Upper lobe of right lung (tissue), 1 donor: ENCODE measurements at regions not wholly inside any gene's neighbourhood (a gene's known extent, or its start where the extent isn't known, plus 50 kb on each side); places are given as distances from the start of the nearest gene placed in this dataset.

Source experiments
- ATAC-seq: fragments of 200-7000 bp; cut with Tn5 transposase; one replicate; pipeline ENCODE4 v1.9.1; 2020; ENCODE audit warnings: mild to moderate bottlenecking, moderate library complexity
- DNase-seq: peaks from one replicate; pipeline ENCODE4 v3.0.0-alpha.2; 2020
- H3K27ac ChIP-seq: fragments of 200-600 bp; one replicate; pipeline ENCODE4 v1.8.0; 2022
- H3K27me3 ChIP-seq: fragments of 200-600 bp; one replicate; pipeline ENCODE4 v1.8.0; 2022; ENCODE audit warnings: mild to moderate bottlenecking
- H3K36me3 ChIP-seq: fragments of 200-600 bp; one replicate; pipeline ENCODE4 v1.8.0; 2022
- H3K4me1 ChIP-seq: fragments of 200-600 bp; one replicate; pipeline ENCODE4 v1.8.0; 2022
- H3K4me3 ChIP-seq: fragments of 200-600 bp; one replicate; pipeline ENCODE4 v1.8.0; 2022; ENCODE audit warnings: mild to moderate bottlenecking
- H3K9me3 ChIP-seq: fragments of 200-600 bp; one replicate; pipeline ENCODE4 v1.8.0; 2022
- intact Hi-C: fragments of 100-400 bp; cut with DNase I; formaldehyde crosslinking; loops from one replicate; pipeline ENCODE4 v1.11.0; 2022
- TF ChIP-seq, protein P1 (sequence below): fragments of 200-600 bp; IDR thresholded peaks from one replicate; pipeline ENCODE4 v1.8.0; 2022; ENCODE audit warnings: antibody characterized with exemption
- donor health status: DM: no; HTN: yes; CAD: no; lungs with severe emphysema.

DNA sequence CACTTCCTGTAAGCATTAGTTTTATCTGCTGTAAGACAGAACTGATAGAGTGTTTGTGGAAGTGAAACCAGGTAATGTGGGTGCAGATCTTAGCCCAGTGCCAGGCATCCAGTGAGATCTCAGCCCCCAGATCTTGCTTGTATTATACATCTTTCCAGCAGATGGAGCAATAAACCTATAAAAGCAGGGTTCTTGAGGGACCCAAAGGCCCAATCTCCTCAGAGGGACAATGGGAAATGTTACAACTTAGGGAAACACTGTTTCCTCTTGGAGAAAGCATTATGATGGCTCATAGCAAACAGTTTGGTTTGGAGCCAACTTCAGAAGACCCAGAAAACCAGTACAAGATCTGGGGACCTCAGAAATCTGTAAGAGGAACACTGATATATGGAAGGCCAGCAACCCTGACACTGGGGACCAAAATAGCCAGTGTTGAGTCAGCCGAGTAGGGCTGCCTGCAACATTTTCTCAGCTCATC is 206.3 kb downstream of the SLC7A11 start:
- no peaks in the 10 kb centered on the region for H3K9me3 ChIP-seq
- TF ChIP-seq, protein P1, sequence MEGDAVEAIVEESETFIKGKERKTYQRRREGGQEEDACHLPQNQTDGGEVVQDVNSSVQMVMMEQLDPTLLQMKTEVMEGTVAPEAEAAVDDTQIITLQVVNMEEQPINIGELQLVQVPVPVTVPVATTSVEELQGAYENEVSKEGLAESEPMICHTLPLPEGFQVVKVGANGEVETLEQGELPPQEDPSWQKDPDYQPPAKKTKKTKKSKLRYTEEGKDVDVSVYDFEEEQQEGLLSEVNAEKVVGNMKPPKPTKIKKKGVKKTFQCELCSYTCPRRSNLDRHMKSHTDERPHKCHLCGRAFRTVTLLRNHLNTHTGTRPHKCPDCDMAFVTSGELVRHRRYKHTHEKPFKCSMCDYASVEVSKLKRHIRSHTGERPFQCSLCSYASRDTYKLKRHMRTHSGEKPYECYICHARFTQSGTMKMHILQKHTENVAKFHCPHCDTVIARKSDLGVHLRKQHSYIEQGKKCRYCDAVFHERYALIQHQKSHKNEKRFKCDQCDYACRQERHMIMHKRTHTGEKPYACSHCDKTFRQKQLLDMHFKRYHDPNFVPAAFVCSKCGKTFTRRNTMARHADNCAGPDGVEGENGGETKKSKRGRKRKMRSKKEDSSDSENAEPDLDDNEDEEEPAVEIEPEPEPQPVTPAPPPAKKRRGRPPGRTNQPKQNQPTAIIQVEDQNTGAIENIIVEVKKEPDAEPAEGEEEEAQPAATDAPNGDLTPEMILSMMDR: peak; percentile 63
- no peak overlapping the region for H3K27ac ChIP-seq
- H3K4me1 ChIP-seq: no peaks in the 10 kb centered on the region
- DNase-seq (no peak), ATAC-seq (peak; percentile 91)
- H3K27me3 ChIP-seq: no peaks in the 10 kb centered on the region
- intact Hi-C loops: no loop called here
- no peaks in the 10 kb centered on the region for H3K36me3 ChIP-seq
- no peak overlapping the region for H3K4me3 ChIP-seq

DNA sequence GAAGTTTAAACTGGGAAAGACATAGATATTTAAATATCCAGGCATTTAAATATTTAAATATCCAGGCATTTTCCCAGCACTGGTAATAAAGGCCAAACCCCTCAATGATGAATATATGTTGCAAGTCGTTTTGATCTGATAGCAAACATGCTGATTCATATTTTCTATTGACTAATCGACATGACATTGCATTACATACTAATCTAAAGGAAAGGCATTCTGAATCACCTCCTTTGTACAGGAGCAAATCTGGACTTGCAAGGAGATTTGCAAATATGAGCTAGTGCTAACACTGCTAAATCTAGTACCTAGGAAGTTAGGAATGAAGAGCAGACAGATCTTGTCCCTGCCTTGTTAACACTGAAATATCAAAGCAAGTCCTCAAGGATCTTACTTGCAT is 207.3 kb downstream of the SLC7A11 start:
- ATAC-seq (no peak), DNase-seq (no peak)
- Histone ChIP-seq H3K4me1 (no peaks in the 10 kb centered on the region), H3K4me3 (no peak overlapping the region), H3K27ac (no peak overlapping the region), H3K27me3 (no peaks in the 10 kb centered on the region), H3K36me3 (no peaks in the 10 kb centered on the region), H3K9me3 (no peaks in the 10 kb centered on the region)
- intact Hi-C loops: no loop called here
- TF ChIP-seq, protein P1: no peak

DNA sequence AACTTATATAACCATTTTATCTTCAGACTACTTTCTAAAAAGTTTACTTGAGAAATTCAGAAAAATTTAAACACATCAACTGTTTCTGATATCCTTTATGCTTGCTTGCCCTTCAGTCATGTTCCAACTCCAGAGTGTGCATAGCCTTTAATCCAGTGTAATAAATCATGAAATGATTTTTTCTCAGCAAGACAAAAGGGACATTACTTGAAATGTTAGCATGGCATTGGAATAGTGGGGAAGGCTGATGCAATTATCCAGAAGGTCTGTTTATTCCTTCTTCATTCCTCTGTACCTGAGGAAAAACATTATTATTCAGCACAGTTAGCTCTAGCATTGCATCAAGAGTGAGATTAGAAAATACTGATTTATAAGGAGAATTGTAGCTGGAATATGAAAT is 209.9 kb downstream of the SLC7A11 start:
- intact Hi-C loops: no loop called here
- H3K4me1 ChIP-seq: no peaks in the 10 kb centered on the region
- H3K36me3 ChIP-seq: no peaks in the 10 kb centered on the region
- no peak overlapping the region for H3K27ac ChIP-seq
- no peaks in the 10 kb centered on the region for H3K9me3 ChIP-seq
- DNase-seq: no peak
- H3K4me3 ChIP-seq: no peak overlapping the region
- H3K27me3 ChIP-seq: no peaks in the 10 kb centered on the region
- TF ChIP-seq, protein P1: no peak
- no peak for ATAC-seq

DNA sequence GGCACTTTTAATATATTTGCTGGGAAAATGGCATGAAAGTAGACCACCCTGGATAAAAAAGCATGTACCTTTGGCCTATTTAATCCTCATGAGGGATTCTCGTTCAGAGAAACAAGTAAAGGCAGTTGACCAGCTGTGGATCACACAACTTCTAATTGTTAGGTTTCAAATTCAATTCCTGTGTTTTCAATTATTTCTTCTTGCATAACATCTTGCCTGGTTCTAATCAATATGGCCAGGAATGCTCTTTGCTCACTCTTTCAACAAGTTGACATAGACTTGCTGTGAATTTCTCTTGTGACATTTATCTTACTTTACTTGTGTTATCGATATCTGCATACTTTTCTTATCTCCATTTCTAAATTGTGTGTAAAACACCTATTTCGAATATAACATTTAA is 211.8 kb downstream of the SLC7A11 start:
- intact Hi-C loops: no loop called here
- ATAC-seq: no peak
- TF ChIP-seq, protein P1: no peak

DNA sequence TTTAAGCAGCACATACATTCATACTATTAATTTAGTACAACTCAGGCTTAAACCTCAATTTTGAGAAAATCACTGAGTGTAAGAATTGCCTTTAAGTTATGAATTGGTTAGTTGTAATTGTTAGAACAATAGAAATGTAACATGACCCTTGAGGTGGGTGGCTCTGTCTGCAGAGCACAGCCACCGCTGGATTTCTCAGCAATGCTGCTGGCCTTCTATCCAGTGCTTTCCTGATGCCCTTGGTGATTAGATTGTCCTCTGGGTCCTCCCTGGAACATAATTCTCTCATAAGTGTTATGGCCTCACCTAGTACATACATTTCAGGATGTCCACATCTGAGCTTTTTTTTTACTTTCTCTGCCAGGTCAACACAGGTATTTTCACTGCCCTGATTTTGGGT is 213.2 kb downstream of the SLC7A11 start:
- no peaks in the 10 kb centered on the region for H3K36me3 ChIP-seq
- H3K9me3 ChIP-seq: no peaks in the 10 kb centered on the region
- no peak overlapping the region for H3K4me3 ChIP-seq
- H3K27ac ChIP-seq: no peak overlapping the region
- ATAC-seq (no peak), DNase-seq (no peak)
- H3K4me1 ChIP-seq: no peaks in the 10 kb centered on the region
- TF ChIP-seq, protein P1: no peak
- H3K27me3 ChIP-seq: no peaks in the 10 kb centered on the region
- intact Hi-C loops: no loop called here

More for the DNA sequence above, 211.8 kb downstream of the SLC7A11 start:
- Histone ChIP-seq H3K27me3 (no peaks in the 10 kb centered on the region), H3K9me3 (no peaks in the 10 kb centered on the region), H3K4me1 (no peaks in the 10 kb centered on the region), H3K27ac (no peak overlapping the region), H3K36me3 (no peaks in the 10 kb centered on the region), H3K4me3 (no peak overlapping the region)
- DNase-seq: no peak
